Keratinocyte (primary cell): ENCODE measurements at regions not wholly inside any gene's neighbourhood (a gene's known extent, or its start where the extent isn't known, plus 50 kb on each side); places are given as distances from the start of the nearest gene placed in this dataset.

Experiments
- DNase-seq: peaks from one replicate; pipeline ENCODE4 v3.0.0-alpha.2; 2011; ENCODE audit warnings: low read depth, missing footprints, low spot score
- FAIRE-seq: peaks from 2 replicates; lab custom pipeline; 2011; peaks lifted over from hg19 to GRCh38; lab: Jason Lieb, UNC
- H2AFZ ChIP-seq: 2 replicates; pipeline ENCODE4 v1.6.0; 2012; ENCODE audit warnings: low read length, control low read depth, inconsistent platforms; ENCODE audit not compliant: control insufficient read depth
- H3K27ac ChIP-seq: 2 replicates; pipeline ENCODE4 v1.5.1; 2011; ENCODE audit warnings: low read length; ENCODE audit not compliant: control insufficient read depth, insufficient read depth
- H3K27me3 ChIP-seq: 3 replicates; pipeline ENCODE4 v1.6.0; 2011; ENCODE audit warnings: low read length; ENCODE audit not compliant: control insufficient read depth, insufficient read depth; ENCODE audit errors: extremely low read depth
- H3K36me3 ChIP-seq, 2 experiments: 2 replicates in 1 of 2; 3 replicates in 1 of 2; pipeline ENCODE4 v1.5.1; 2011; ENCODE audit warnings: low read length in 2 of 2, mild to moderate bottlenecking in 1 of 2; ENCODE audit not compliant: control insufficient read depth in 2 of 2, insufficient read depth in 2 of 2; ENCODE audit errors: extremely low read depth in 1 of 2
- H3K4me1 ChIP-seq: 3 replicates; pipeline ENCODE4 v1.5.1; 2011; ENCODE audit warnings: low read length; ENCODE audit not compliant: control insufficient read depth, insufficient read depth; ENCODE audit errors: extremely low read depth
- H3K4me2 ChIP-seq: 3 replicates; pipeline ENCODE4 v1.6.0; 2011; ENCODE audit warnings: low read depth, low read length; ENCODE audit not compliant: control insufficient read depth, insufficient read depth; ENCODE audit errors: extremely low read depth
- H3K4me3 ChIP-seq, 3 experiments: fragments of 200-600 bp in 1 of 3; sonication (generic) in 1 of 3; 2 replicates in 2 of 3; 3 replicates in 1 of 3; pipeline ENCODE4 v1.5.1; 2011 to 2016; ENCODE audit warnings: low read length in 3 of 3, mild to moderate bottlenecking in 3 of 3, control low read depth in 2 of 3, inconsistent platforms in 1 of 3, low read depth in 1 of 3, mixed read lengths in 1 of 3, mixed run types in 1 of 3, moderate library complexity in 1 of 3; ENCODE audit not compliant: control insufficient read depth in 2 of 3, insufficient read depth in 2 of 3; ENCODE audit errors: extremely low read depth in 1 of 3
- H3K79me2 ChIP-seq: 2 replicates; pipeline ENCODE4 v1.6.0; 2012; ENCODE audit warnings: low read length; ENCODE audit not compliant: control insufficient read depth, insufficient read depth
- H3K9ac ChIP-seq: 3 replicates; pipeline ENCODE4 v1.6.0; 2011; ENCODE audit warnings: low read length; ENCODE audit not compliant: control insufficient read depth, insufficient read depth; ENCODE audit errors: extremely low read depth
- H3K9me1 ChIP-seq: 3 replicates; pipeline ENCODE4 v1.6.0; 2011; ENCODE audit warnings: low read length; ENCODE audit not compliant: control insufficient read depth, insufficient read depth; ENCODE audit errors: extremely low read depth
- H3K9me3 ChIP-seq: 2 replicates; pipeline ENCODE4 v1.5.1; 2012; ENCODE audit warnings: low read depth, low read length; ENCODE audit not compliant: control insufficient read depth
- H4K20me1 ChIP-seq: 3 replicates; pipeline ENCODE4 v1.6.0; 2011; ENCODE audit warnings: low read length; ENCODE audit not compliant: control insufficient read depth, insufficient read depth; ENCODE audit errors: extremely low read depth
- CTCF ChIP-seq, 3 experiments: IDR thresholded peaks in 1 of 3; conservative IDR thresholded peaks in 1 of 3; optimal IDR thresholded peaks in 1 of 3; 2 replicates in 2 of 3; 3 replicates in 1 of 3; pipeline versions ENCODE3 to v1.5.1; 2011; ENCODE audit warnings: low read length in 3 of 3, mild to moderate bottlenecking in 3 of 3, moderate library complexity in 2 of 3, control low read depth in 1 of 3, inconsistent platforms in 1 of 3; ENCODE audit not compliant: insufficient read depth in 2 of 3; ENCODE audit errors: extremely low read depth in 1 of 3
- EZH2 ChIP-seq: IDR thresholded peaks from one replicate; pipeline ENCODE4 v1.6.1; 2012; ENCODE audit warnings: inconsistent platforms, mild to moderate bottlenecking, low read length, moderate library complexity
- dilution Hi-C: fragments of 300-500 bp; cut with MboI; formaldehyde crosslinking; loops from one replicate; pipeline ENCODE4 v1.7.0; 2020; ENCODE audit warnings: low sequenced_read_pairs; ENCODE audit not compliant: extremely low pct_ligation_motif_present

GRCh38 chr14:55749946-55750345 is 169.9 kb downstream of the KTN1 start:
- Histone ChIP-seq H3K9me3 (no peaks in the 10 kb centered on the region), H4K20me1 (no peaks in the 10 kb centered on the region), H3K27ac (no peak overlapping the region), H3K79me2 (no peaks in the 10 kb centered on the region), H3K4me2 (no peak overlapping the region), H3K9ac (no peak overlapping the region), H3K4me3 (no peak overlapping the region), H3K27me3 (no peaks in the 10 kb centered on the region), H2AFZ (no peak overlapping the region), H3K4me1 (peaks cover 12% of the 10 kb centered on the region), H3K9me1 (no peaks in the 10 kb centered on the region), H3K36me3 (no peaks in the 10 kb centered on the region)
- DNase-seq (no peak), FAIRE-seq (no peak)
- dilution Hi-C loops = no loop called here
- TF ChIP-seq EZH2 (no peak), CTCF (optimal IDR thresholded peaks at IDR 0.05 in 1 of 3, IDR thresholded peaks at IDR 0.05 in 1 of 3, conservative IDR thresholded peaks at IDR 0.05 in 1 of 3; ENCODE audit: extremely low read depth in 1 of 3, insufficient read depth in 2 of 3, low read length in 3 of 3) (peak in 1 of 3 experiments; percentile 14)

GRCh38 chr14:55752580-55753390 is 172.8 kb downstream of the KTN1 start:
- H3K9ac ChIP-seq = no peak overlapping the region
- no peak overlapping the region for H2AFZ ChIP-seq
- H3K27ac ChIP-seq = no peak overlapping the region
- TF ChIP-seq EZH2 (no peak), CTCF (optimal IDR thresholded peaks at IDR 0.05 in 1 of 3, IDR thresholded peaks at IDR 0.05 in 1 of 3, conservative IDR thresholded peaks at IDR 0.05 in 1 of 3; ENCODE audit: extremely low read depth in 1 of 3, insufficient read depth in 2 of 3, low read length in 3 of 3) (no peak)
- no peaks in the 10 kb centered on the region for H3K27me3 ChIP-seq
- DNase-seq (no peak), FAIRE-seq (no peak)
- peaks cover 8% of the 10 kb centered on the region for H3K4me1 ChIP-seq
- no peaks in the 10 kb centered on the region for H3K9me1 ChIP-seq
- no peaks in the 10 kb centered on the region for H3K79me2 ChIP-seq
- H4K20me1 ChIP-seq = no peaks in the 10 kb centered on the region
- H3K4me2 ChIP-seq = peak overlapping the region; percentile 2
- H3K36me3 ChIP-seq = no peaks in the 10 kb centered on the region
- dilution Hi-C loops = no loop called here
- H3K4me3 ChIP-seq = no peak overlapping the region
- no peaks in the 10 kb centered on the region for H3K9me3 ChIP-seq
